CD4-positive, alpha-beta T cell (primary cell): ENCODE measurements at regions not wholly inside any gene's neighbourhood (a gene's known extent, or its start where the extent isn't known, plus 50 kb on each side); places are given as distances from the start of the nearest gene placed in this dataset.

Experiments
- ATAC-seq: fragments of 200-7000 bp; cut with Tn5 transposase; one replicate; pipeline ENCODE4 v1.10.0; 2022; ENCODE audit warnings: mild to moderate bottlenecking; ENCODE audit not compliant: poor library complexity
- CTCF ChIA-PET: fragments of 350-600 bp; sonication (Branson Sonifier 250); formaldehyde crosslinking; loops from one replicate; lab custom pipeline; 2021; ENCODE audit warnings: antibody characterized with exemption, inconsistent platforms; lab: Charles Lee
- POLR2A ChIA-PET: fragments of 350-600 bp; sonication (Branson Sonifier 250); formaldehyde crosslinking; loops from one replicate; lab custom pipeline; 2021; ENCODE audit warnings: antibody characterized with exemption, inconsistent platforms; lab: Charles Lee
- DNase-seq, 14 experiments: peaks; one replicate each; pipeline ENCODE4 v3.0.0-alpha.2; 2013 to 2020; ENCODE audit warnings: mixed read lengths in 2 of 14
- H3K27ac ChIP-seq, 2 donors: one replicate each; pipeline versions ENCODE4 v1.5.1 to v1.7.0; 2013; ENCODE audit warnings: low read length in 2 of 2, low read depth in 1 of 2, mild to moderate bottlenecking in 1 of 2
- H3K27me3 ChIP-seq, 2 experiments: 1 replicate in 1 of 2; 2 replicates in 1 of 2; pipeline versions ENCODE4 v1.6.1 to v1.7.0; 2013; ENCODE audit warnings: low read length in 2 of 2, control low read depth in 1 of 2, mild to moderate bottlenecking in 1 of 2, moderate library complexity in 1 of 2; ENCODE audit not compliant: insufficient read depth in 2 of 2, control insufficient read depth in 1 of 2
- H3K36me3 ChIP-seq: one replicate; pipeline ENCODE4 v1.6.1; 2013; ENCODE audit warnings: low read length, control low read depth; ENCODE audit not compliant: insufficient read depth
- H3K4me1 ChIP-seq: one replicate; pipeline ENCODE4 v1.6.1; 2013; ENCODE audit warnings: low read length, control low read depth; ENCODE audit not compliant: insufficient read depth
- H3K4me3 ChIP-seq: one replicate; pipeline ENCODE4 v1.5.1; 2013; ENCODE audit warnings: mild to moderate bottlenecking, low read length, moderate library complexity
- H3K9me3 ChIP-seq, 2 experiments: 1 replicate in 1 of 2; 2 replicates in 1 of 2; pipeline versions ENCODE4 v1.6.1 to v1.7.0; 2013; ENCODE audit warnings: low read length in 2 of 2, mild to moderate bottlenecking in 2 of 2, control low read depth in 1 of 2, moderate library complexity in 1 of 2; ENCODE audit not compliant: control insufficient read depth in 1 of 2, insufficient read depth in 1 of 2
- H3K27ac Mint-ChIP-seq: one replicate; pipeline ENCODE4 v1.8.0; 2020; ENCODE audit warnings: mixed read lengths
- H3K27me3 Mint-ChIP-seq: one replicate; pipeline ENCODE4 v1.8.0; 2021; ENCODE audit warnings: mixed read lengths
- H3K36me3 Mint-ChIP-seq: one replicate; pipeline ENCODE4 v1.8.0; 2021; ENCODE audit warnings: low read depth, mixed read lengths
- H3K4me1 Mint-ChIP-seq: one replicate; pipeline ENCODE4 v1.8.0; 2021; ENCODE audit warnings: low read depth, mixed read lengths
- H3K4me3 Mint-ChIP-seq: one replicate; pipeline ENCODE4 v1.8.0; 2020; ENCODE audit warnings: mild to moderate bottlenecking, mixed read lengths
- H3K9me3 Mint-ChIP-seq: one replicate; pipeline ENCODE4 v1.8.0; 2020; ENCODE audit warnings: mixed read lengths
- CTCF ChIP-seq: fragments of 200-600 bp; IDR thresholded peaks from one replicate; pipeline ENCODE4 v1.8.0; 2022; ENCODE audit warnings: antibody characterized with exemption, mild to moderate bottlenecking
- intact Hi-C, 2 experiments: fragments of 100-400 bp; cut with DNase I in 1 of 2; cut with micrococcal nuclease in 1 of 2; formaldehyde crosslinking; loops; one replicate each; pipeline versions ENCODE4 v1.15.1 to v1.9.0; 2023 to 2025; cut with DNase I, micrococcal nuclease

DNA sequence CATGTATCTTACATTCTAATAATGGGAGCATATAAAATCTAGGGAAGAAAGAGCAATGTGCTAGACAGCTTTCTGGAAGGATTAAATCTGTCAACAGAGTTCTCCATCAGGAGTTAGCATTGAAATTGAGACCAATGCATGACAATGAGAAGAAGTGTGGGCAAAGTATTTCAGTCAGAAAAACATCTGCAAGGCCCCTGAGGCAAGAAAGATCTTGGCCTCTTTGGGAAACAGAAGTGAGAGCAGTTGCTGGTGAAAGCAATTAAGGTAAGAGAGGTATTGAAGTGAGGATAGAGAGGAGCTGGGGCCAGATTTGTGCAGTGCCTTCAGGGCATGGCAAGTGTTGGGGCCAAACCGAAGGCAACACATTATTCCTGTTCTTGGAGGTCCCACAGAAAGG, 999.1 kb downstream of the STPG2 start:
- no peak for TF ChIP-seq CTCF
- DNase-seq: no peak
- no peak overlapping the region for H3K4me3 ChIP-seq
- intact Hi-C loops: no loop called here
- H3K9me3 ChIP-seq: no peaks in the 10 kb centered on the region
- no peaks in the 10 kb centered on the region for H3K36me3 ChIP-seq
- CTCF ChIA-PET: no interaction called here
- Mint-ChIP-seq H3K36me3 (no peaks in the 10 kb centered on the region), H3K9me3 (peaks cover 4% of the 10 kb centered on the region), H3K27ac (no peak overlapping the region), H3K27me3 (no peaks in the 10 kb centered on the region), H3K4me1 (no peaks in the 10 kb centered on the region), H3K4me3 (no peak overlapping the region)
- H3K4me1 ChIP-seq: no peaks in the 10 kb centered on the region
- ATAC-seq: no peak
- no peaks in the 10 kb centered on the region for H3K27me3 ChIP-seq
- POLR2A ChIA-PET: no interaction called here
- H3K27ac ChIP-seq: no peak overlapping the region

DNA sequence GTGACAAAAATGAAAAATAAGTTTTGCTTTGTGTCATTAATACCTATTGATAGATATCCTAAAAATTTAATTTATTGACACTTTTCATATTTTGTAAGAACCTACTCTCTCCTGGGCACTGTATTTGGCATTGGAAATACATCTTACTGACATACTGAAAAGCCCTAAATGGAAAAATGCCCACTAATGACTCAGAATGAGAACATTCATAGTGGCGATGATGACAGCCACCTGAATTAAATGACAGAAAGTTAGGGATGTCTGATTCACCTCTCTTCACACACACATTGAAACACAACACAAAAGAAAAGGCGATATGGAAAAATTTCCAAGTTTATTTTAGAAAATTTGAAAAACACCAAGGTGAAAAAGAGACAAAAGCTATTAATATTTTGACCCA, 992.3 kb downstream of the STPG2 start:
- Histone ChIP-seq H3K9me3 (no peaks in the 10 kb centered on the region), H3K27me3 (no peaks in the 10 kb centered on the region), H3K4me1 (no peaks in the 10 kb centered on the region), H3K36me3 (no peaks in the 10 kb centered on the region), H3K4me3 (no peak overlapping the region), H3K27ac (no peak overlapping the region)
- H3K36me3 Mint-ChIP-seq: no peaks in the 10 kb centered on the region
- ATAC-seq: no peak
- no peak overlapping the region for H3K4me3 Mint-ChIP-seq
- ChIA-PET POLR2A (no interaction called here), CTCF (no interaction called here)
- H3K4me1 Mint-ChIP-seq: no peaks in the 10 kb centered on the region
- H3K9me3 Mint-ChIP-seq: no peaks in the 10 kb centered on the region
- H3K27me3 Mint-ChIP-seq: no peaks in the 10 kb centered on the region
- no peak for DNase-seq
- H3K27ac Mint-ChIP-seq: no peak overlapping the region
- intact Hi-C loops: no loop called here
- no peak for TF ChIP-seq CTCF

- ChIA-PET CTCF (no interaction called here), POLR2A (no interaction called here)
- Histone ChIP-seq H3K27ac (no peak overlapping the region), H3K4me3 (no peak overlapping the region), H3K36me3 (no peaks in the 10 kb centered on the region), H3K4me1 (no peaks in the 10 kb centered on the region), H3K9me3 (no peaks in the 10 kb centered on the region), H3K27me3 (no peaks in the 10 kb centered on the region)
- Mint-ChIP-seq H3K4me3 (no peak overlapping the region), H3K27me3 (no peaks in the 10 kb centered on the region), H3K27ac (no peak overlapping the region), H3K36me3 (no peaks in the 10 kb centered on the region), H3K9me3 (no peaks in the 10 kb centered on the region), H3K4me1 (no peaks in the 10 kb centered on the region)
- ATAC-seq: no peak
- intact Hi-C loops: no loop called here
- no peak for DNase-seq
- no peak for TF ChIP-seq CTCF
These were observed 991.1 kb downstream of the STPG2 start for GRCh38 chr4:97152149-97152548.
